Right atrium auricular region (tissue), 2 donors: ENCODE measurements at regions not wholly inside any gene's neighbourhood (a gene's known extent, or its start where the extent isn't known, plus 50 kb on each side); places are given as distances from the start of the nearest gene placed in this dataset.
A peak's percentile ranks its signal among the peaks of the same experiment; 100 is the strongest.

Source experiments
- DNase-seq: peaks from one replicate; pipeline ENCODE4 v3.0.0-alpha.2; 2019; ENCODE audit warnings: low spot score
- H3K27ac ChIP-seq, 2 donors: fragments of 200-600 bp; sonication (generic); 1 replicate in 1 of 2; 2 replicates in 1 of 2; pipeline ENCODE4 v1.5.1; 2016 to 2019
- H3K27me3 ChIP-seq, 2 donors: fragments of 200-600 bp; sonication (generic); one replicate each; pipeline versions ENCODE4 v1.5.1 to v1.6.0; 2017 to 2019
- H3K36me3 ChIP-seq: fragments of 200-600 bp; sonication (generic); one replicate; pipeline ENCODE4 v1.5.1; 2016
- H3K4me1 ChIP-seq, 2 donors: fragments of 200-600 bp; sonication (generic); one replicate each; pipeline versions ENCODE4 v1.5.1 to v1.6.0; 2017 to 2019
- H3K4me3 ChIP-seq, 2 donors: fragments of 200-600 bp; sonication (generic); 1 replicate in 1 of 2; 2 replicates in 1 of 2; pipeline ENCODE4 v1.5.1; 2017 to 2019; ENCODE audit warnings: mild to moderate bottlenecking in 1 of 2, moderate library complexity in 1 of 2
- H3K9me3 ChIP-seq, 2 donors: fragments of 200-600 bp; sonication (generic); one replicate each; pipeline ENCODE4 v1.5.1; 2019
- TF ChIP-seq, protein P1 (sequence below), 2 donors: fragments of 200-600 bp; sonication (generic); IDR thresholded peaks; one replicate each; pipeline ENCODE4 v1.5.1; 2019; ENCODE audit warnings: antibody characterized with exemption in 2 of 2

DNA sequence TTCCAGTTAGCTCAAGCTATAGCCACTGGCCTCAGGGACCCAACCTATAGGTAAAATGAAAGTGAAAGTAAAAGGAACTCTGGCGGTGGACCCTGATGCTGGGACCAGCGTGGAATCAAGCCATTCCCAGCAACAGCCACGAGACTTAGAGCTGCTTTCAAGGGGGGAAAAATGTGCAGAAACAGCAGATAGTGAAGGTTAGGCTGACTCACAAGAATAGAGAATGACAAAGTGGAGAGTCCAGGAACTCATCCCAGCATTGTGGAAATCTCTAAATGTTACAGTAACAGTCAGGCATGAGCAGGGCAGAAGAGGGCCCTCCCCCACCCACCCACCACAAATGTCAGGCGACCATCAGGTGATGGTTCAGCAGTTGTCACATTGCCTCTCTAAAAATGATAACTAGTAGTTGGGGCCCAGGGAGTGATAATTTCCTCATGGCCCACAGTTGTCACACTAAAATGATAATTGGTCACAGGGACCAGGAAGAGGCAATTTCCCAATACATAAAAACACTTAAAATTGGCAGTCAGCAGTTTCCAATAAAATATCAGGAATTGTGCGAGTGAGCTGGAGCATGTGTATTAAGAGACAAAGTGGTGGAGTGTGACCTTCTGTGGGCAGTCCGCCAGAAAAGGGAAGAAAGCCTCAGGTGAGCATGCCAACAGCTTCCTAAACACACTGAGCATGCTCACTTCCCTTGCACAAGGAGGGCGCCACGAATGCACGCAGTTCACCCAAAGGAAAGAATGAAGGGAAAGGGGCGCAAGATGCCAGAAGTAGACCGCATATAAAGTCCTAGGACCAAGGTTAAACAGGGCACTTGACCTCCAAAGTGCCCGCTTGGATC lies 129.8 kb upstream of the PPP1R3A start:
- H3K27ac ChIP-seq = no peak overlapping the region
- no peak for DNase-seq
- H3K9me3 ChIP-seq = no peaks in the 10 kb centered on the region
- TF ChIP-seq, protein P1, sequence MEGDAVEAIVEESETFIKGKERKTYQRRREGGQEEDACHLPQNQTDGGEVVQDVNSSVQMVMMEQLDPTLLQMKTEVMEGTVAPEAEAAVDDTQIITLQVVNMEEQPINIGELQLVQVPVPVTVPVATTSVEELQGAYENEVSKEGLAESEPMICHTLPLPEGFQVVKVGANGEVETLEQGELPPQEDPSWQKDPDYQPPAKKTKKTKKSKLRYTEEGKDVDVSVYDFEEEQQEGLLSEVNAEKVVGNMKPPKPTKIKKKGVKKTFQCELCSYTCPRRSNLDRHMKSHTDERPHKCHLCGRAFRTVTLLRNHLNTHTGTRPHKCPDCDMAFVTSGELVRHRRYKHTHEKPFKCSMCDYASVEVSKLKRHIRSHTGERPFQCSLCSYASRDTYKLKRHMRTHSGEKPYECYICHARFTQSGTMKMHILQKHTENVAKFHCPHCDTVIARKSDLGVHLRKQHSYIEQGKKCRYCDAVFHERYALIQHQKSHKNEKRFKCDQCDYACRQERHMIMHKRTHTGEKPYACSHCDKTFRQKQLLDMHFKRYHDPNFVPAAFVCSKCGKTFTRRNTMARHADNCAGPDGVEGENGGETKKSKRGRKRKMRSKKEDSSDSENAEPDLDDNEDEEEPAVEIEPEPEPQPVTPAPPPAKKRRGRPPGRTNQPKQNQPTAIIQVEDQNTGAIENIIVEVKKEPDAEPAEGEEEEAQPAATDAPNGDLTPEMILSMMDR (IDR thresholded peaks at IDR 0.05) = no peak
- H3K4me3 ChIP-seq = peak overlapping the region; percentile 11 to 24
- no peaks in the 10 kb centered on the region for H3K36me3 ChIP-seq
- H3K4me1 ChIP-seq = no peaks in the 10 kb centered on the region
- H3K27me3 ChIP-seq = no peaks in the 10 kb centered on the region

DNA sequence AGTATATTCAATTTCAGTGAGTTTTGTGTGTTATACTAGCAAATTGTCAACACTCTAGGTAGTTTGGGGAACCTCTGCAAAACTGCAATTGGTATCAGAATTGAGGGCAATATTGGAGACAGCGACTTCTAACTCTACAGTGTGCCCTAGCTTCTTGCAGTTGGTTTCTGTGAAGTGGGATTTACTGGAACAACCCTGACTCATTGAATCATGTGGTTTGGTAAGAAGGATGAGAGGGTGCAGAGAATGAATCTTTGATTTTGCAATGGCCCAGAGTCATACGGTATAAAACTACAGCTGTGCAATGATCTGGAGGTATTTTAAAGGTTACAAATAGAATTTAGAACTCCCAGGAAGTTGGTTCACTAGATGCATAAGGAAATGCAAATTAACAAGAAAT lies 129.1 kb upstream of the PPP1R3A start:
- Histone ChIP-seq H3K4me1 (no peaks in the 10 kb centered on the region), H3K27me3 (no peaks in the 10 kb centered on the region), H3K4me3 (no peak overlapping the region), H3K27ac (no peak overlapping the region), H3K9me3 (no peaks in the 10 kb centered on the region), H3K36me3 (no peaks in the 10 kb centered on the region)
- TF ChIP-seq, protein P1 (IDR thresholded peaks at IDR 0.05) = no peak
- DNase-seq = no peak

DNA sequence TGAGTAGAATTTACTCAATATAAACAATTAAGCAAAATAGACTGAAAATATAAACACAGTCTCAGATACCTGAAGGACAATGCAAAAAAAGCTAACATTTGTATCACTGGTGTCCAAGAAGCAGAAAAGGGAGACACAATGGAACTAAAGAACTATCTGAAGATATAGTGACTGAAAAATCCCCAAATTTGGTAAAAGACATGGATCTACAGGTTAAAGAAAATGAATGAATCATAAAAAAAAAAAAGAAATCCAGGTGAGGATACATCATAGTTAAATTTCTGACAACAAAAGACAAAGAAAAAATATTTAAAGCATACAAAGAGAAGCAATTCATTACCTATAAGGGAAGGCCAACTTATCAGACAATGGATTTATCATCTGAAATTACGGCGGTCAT lies 114.7 kb upstream of the PPP1R3A start:
- H3K4me3 ChIP-seq = no peak overlapping the region
- no peaks in the 10 kb centered on the region for H3K27me3 ChIP-seq
- DNase-seq = no peak
- no peaks in the 10 kb centered on the region for H3K36me3 ChIP-seq
- no peak overlapping the region for H3K27ac ChIP-seq
- TF ChIP-seq, protein P1 (IDR thresholded peaks at IDR 0.05) = no peak
- H3K4me1 ChIP-seq = no peaks in the 10 kb centered on the region
- no peaks in the 10 kb centered on the region for H3K9me3 ChIP-seq

DNA sequence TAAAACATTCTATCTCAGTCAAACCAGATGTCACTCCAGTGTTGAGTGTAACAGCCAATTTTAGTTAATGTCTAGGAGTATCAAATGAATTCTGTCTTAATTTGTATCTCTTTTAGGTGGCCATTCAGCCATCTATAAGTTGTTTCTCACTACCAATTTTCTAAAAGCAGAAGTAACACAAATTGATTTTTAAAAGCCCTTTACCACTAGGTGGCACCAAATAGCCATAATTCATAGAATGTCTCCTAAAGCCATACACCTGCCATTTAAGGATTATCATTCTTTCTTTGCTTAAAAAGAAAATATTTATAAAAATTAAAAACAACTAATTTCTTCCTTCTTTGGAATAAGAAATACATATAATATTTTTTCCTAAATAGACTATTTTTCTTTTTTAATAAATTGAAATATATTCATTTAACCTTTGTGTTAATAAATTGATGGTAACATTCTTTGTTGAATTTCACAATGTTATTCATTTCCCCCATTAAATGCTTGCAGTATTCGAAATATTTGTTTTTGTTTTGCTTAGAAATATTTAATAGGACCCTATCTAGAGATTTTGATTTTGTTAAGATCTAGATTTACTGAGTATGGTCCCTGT lies 107.8 kb upstream of the PPP1R3A start:
- Histone ChIP-seq H3K27me3 (no peaks in the 10 kb centered on the region), H3K4me3 (no peak overlapping the region), H3K9me3 (no peaks in the 10 kb centered on the region), H3K4me1 (no peaks in the 10 kb centered on the region), H3K27ac (no peak overlapping the region), H3K36me3 (no peaks in the 10 kb centered on the region)
- no peak for DNase-seq
- TF ChIP-seq, protein P1 (IDR thresholded peaks at IDR 0.05) = peak; percentile 40 to 75

DNA sequence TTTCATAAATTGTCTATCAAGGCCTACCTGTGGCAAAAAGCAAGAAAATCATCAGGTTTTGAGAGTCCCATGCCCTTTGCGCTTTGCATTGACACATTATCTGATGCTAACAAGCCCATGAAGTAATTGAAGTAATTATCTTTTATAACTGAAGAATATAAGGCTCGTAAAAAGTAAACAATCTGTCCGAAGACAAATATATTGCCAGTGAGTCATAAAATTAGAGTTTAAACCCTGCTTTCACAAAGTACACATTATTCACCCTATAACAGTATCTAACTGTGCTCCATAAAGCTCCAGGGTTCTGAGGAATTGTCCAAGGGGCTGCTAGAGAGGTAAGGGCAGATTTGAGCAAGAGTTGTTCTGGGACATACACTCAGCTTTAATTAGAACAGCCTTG lies 102.3 kb upstream of the PPP1R3A start:
- TF ChIP-seq, protein P1 (IDR thresholded peaks at IDR 0.05) = no peak
- H3K27me3 ChIP-seq = no peaks in the 10 kb centered on the region
- no peaks in the 10 kb centered on the region for H3K36me3 ChIP-seq
- DNase-seq = no peak
- no peaks in the 10 kb centered on the region for H3K9me3 ChIP-seq
- no peak overlapping the region for H3K27ac ChIP-seq
- no peaks in the 10 kb centered on the region for H3K4me1 ChIP-seq
- H3K4me3 ChIP-seq = no peak overlapping the region
